HEK293 (cell line): ENCODE measurements at regions not wholly inside any gene's neighbourhood (a gene's known extent, or its start where the extent isn't known, plus 50 kb on each side); places are given as distances from the start of the nearest gene placed in this dataset.

Experiments
- CTCF ChIA-PET: fragments of 350-600 bp; formaldehyde crosslinking; extraction: SDS; loops from one replicate; lab custom pipeline; 2021; ENCODE audit warnings: antibody characterized with exemption; lab: Yijun Ruan, JAX
- POLR2A ChIA-PET: fragments of 300-600 bp; formaldehyde crosslinking; extraction: SDS; loops from one replicate; lab custom pipeline; 2020; ENCODE audit warnings: antibody characterized with exemption, inconsistent platforms; lab: Yijun Ruan, JAX
- H3K27ac ChIP-seq: fragments of 200-500 bp; sonication (Bioruptor generic); 2 replicates; pipeline ENCODE4 v1.5.1; 2014; ENCODE audit warnings: low read depth, low read length, control low read depth, inconsistent platforms; ENCODE audit errors: extremely low read depth
- H3K36me3 ChIP-seq, 2 experiments: fragments of 200-500 bp in 1 of 2; sonication (Bioruptor generic) in 1 of 2; 1 replicate in 1 of 2; 2 replicates in 1 of 2; pipeline ENCODE4 v1.5.1; 2014 to 2017; ENCODE audit warnings: inconsistent platforms in 2 of 2, low read length in 2 of 2; ENCODE audit not compliant: control insufficient read depth in 2 of 2, insufficient read depth in 1 of 2
- H3K4me1 ChIP-seq: fragments of 200-500 bp; sonication (Bioruptor generic); 2 replicates; pipeline ENCODE4 v1.5.1; 2014; ENCODE audit warnings: mild to moderate bottlenecking, low read length, inconsistent platforms; ENCODE audit not compliant: control insufficient read depth, insufficient read depth
- H3K4me3 ChIP-seq: 2 replicates; pipeline ENCODE4 v1.5.1; 2011; ENCODE audit warnings: low read depth, mild to moderate bottlenecking, control low read depth, low read length, moderate library complexity
- H3K9me3 ChIP-seq: fragments of 200-500 bp; sonication (Bioruptor generic); 2 replicates; pipeline ENCODE4 v1.5.1; 2014; ENCODE audit warnings: low read depth, low read length, inconsistent platforms; ENCODE audit not compliant: control insufficient read depth, insufficient read depth
- BCL6B ChIP-seq: fragments of 450-650 bp; formaldehyde crosslinking; IDR thresholded peaks from 2 replicates; pipeline ENCODE4 v1.5.1; 2017; ENCODE audit warnings: missing biosample characterization, missing genetic modification characterization
- GLIS2 ChIP-seq: fragments of 450-650 bp; formaldehyde crosslinking; IDR thresholded peaks from 2 replicates; pipeline ENCODE4 v1.5.1; 2016; ENCODE audit warnings: missing biosample characterization, missing genetic modification characterization
- MZF1 ChIP-seq: fragments of 450-650 bp; formaldehyde crosslinking; IDR thresholded peaks from 2 replicates; pipeline ENCODE4 v1.5.1; 2017; ENCODE audit warnings: missing biosample characterization, missing genetic modification characterization, borderline replicate concordance
- PRDM1 ChIP-seq: fragments of 450-650 bp; formaldehyde crosslinking; IDR thresholded peaks from 2 replicates; pipeline ENCODE4; 2016; ENCODE audit warnings: missing biosample characterization, missing genetic modification characterization
- SP2 ChIP-seq: fragments of 450-650 bp; formaldehyde crosslinking; IDR thresholded peaks from 2 replicates; pipeline ENCODE4 v1.5.1; 2016; ENCODE audit warnings: missing biosample characterization, missing genetic modification characterization
- ZBTB6 ChIP-seq: fragments of 450-650 bp; formaldehyde crosslinking; IDR thresholded peaks from 2 replicates; pipeline ENCODE4 v1.5.1; 2017; ENCODE audit warnings: missing biosample characterization, missing genetic modification characterization
- ZIC2 ChIP-seq: fragments of 450-650 bp; formaldehyde crosslinking; IDR thresholded peaks from 2 replicates; pipeline ENCODE4 v1.5.1; 2016; ENCODE audit warnings: missing biosample characterization, missing genetic modification characterization
- ZNF133 ChIP-seq: fragments of 450-650 bp; formaldehyde crosslinking; IDR thresholded peaks from 2 replicates; pipeline ENCODE4 v1.5.1; 2016; ENCODE audit warnings: missing biosample characterization, missing genetic modification characterization
- ZNF157 ChIP-seq: fragments of 450-650 bp; formaldehyde crosslinking; IDR thresholded peaks from 2 replicates; pipeline ENCODE4 v1.5.1; 2016; ENCODE audit warnings: missing biosample characterization, missing genetic modification characterization
- ZNF169 ChIP-seq: fragments of 450-650 bp; formaldehyde crosslinking; IDR thresholded peaks from 2 replicates; pipeline ENCODE4 v1.5.1; 2016; ENCODE audit warnings: missing biosample characterization, missing genetic modification characterization
- ZNF174 ChIP-seq: fragments of 450-650 bp; formaldehyde crosslinking; IDR thresholded peaks from 2 replicates; pipeline ENCODE4 v1.5.0; 2017; ENCODE audit warnings: missing biosample characterization, mild to moderate bottlenecking, missing genetic modification characterization
- ZNF239 ChIP-seq: fragments of 450-650 bp; formaldehyde crosslinking; IDR thresholded peaks from 2 replicates; pipeline ENCODE4 v1.5.1; 2016; ENCODE audit warnings: missing biosample characterization, missing genetic modification characterization
- ZNF24 ChIP-seq: fragments of 450-650 bp; formaldehyde crosslinking; IDR thresholded peaks from 2 replicates; pipeline ENCODE4 v1.5.1; 2016; ENCODE audit warnings: missing biosample characterization, missing genetic modification characterization
- ZNF335 ChIP-seq: fragments of 450-650 bp; formaldehyde crosslinking; conservative IDR thresholded peaks from 2 replicates; pipeline ENCODE4 v1.5.1; 2016; ENCODE audit warnings: missing biosample characterization, missing genetic modification characterization
- ZNF341 ChIP-seq: fragments of 450-650 bp; formaldehyde crosslinking; IDR thresholded peaks from 2 replicates; pipeline ENCODE4; 2016; ENCODE audit warnings: low read depth, missing biosample characterization, missing genetic modification characterization
- ZNF350 ChIP-seq: fragments of 450-650 bp; formaldehyde crosslinking; IDR thresholded peaks from 2 replicates; pipeline ENCODE4 v1.5.0; 2017; ENCODE audit warnings: missing biosample characterization, mild to moderate bottlenecking, missing genetic modification characterization
- ZNF366 ChIP-seq: fragments of 450-650 bp; formaldehyde crosslinking; conservative IDR thresholded peaks from 2 replicates; pipeline ENCODE4 v1.5.1; 2016; ENCODE audit warnings: missing biosample characterization, missing genetic modification characterization
- ZNF518A ChIP-seq: fragments of 450-650 bp; formaldehyde crosslinking; conservative IDR thresholded peaks from 2 replicates; pipeline ENCODE4 v1.5.1; 2016; ENCODE audit warnings: low read depth, missing biosample characterization, missing genetic modification characterization
- ZNF623 ChIP-seq: fragments of 450-650 bp; formaldehyde crosslinking; IDR thresholded peaks from 2 replicates; pipeline ENCODE4 v1.5.1; 2016; ENCODE audit warnings: missing biosample characterization, missing genetic modification characterization
- ZNF626 ChIP-seq: fragments of 450-650 bp; sonication (Bioruptor Pico); formaldehyde crosslinking; IDR thresholded peaks from 2 replicates; pipeline ENCODE4 v1.5.1; 2018; ENCODE audit warnings: missing biosample characterization, missing genetic modification characterization, inconsistent platforms
- ZNF658 ChIP-seq: fragments of 450-650 bp; formaldehyde crosslinking; IDR thresholded peaks from 2 replicates; pipeline ENCODE4; 2016; ENCODE audit warnings: missing biosample characterization, missing genetic modification characterization
- ZSCAN18 ChIP-seq: fragments of 450-650 bp; formaldehyde crosslinking; IDR thresholded peaks from 2 replicates; pipeline ENCODE4 v1.5.1; 2016; ENCODE audit warnings: missing biosample characterization, missing genetic modification characterization
- ZSCAN5A ChIP-seq: fragments of 450-650 bp; formaldehyde crosslinking; IDR thresholded peaks from 2 replicates; pipeline ENCODE4 v1.5.1; 2016; ENCODE audit warnings: missing biosample characterization, missing genetic modification characterization

GRCh38 chr17:79276821-79277220, 202.2 kb downstream of the ENGASE start (continued):
- no peak for TF ChIP-seq BCL6B (tag by site-specific recombination)
- no peak for TF ChIP-seq ZNF239 (tag by site-specific recombination)
- TF ChIP-seq ZNF174 (tag by site-specific recombination), result no peak
- no peak for TF ChIP-seq SP2 (tag by site-specific recombination)
- TF ChIP-seq ZNF157 (tag by site-specific recombination), result no peak
- no peak for TF ChIP-seq ZSCAN18 (tag by site-specific recombination)

- CTCF ChIA-PET, result no interaction called here
- Histone ChIP-seq H3K36me3 (no peaks in the 10 kb centered on the region), H3K4me1 (no peaks in the 10 kb centered on the region), H3K9me3 (no peaks in the 10 kb centered on the region), H3K27ac (no peak overlapping the region), H3K4me3 (no peak overlapping the region)
- no peak for TF ChIP-seq ZNF24 (tag by site-specific recombination)
- no peak for TF ChIP-seq GLIS2 (tag by site-specific recombination)
- TF ChIP-seq MZF1 (tag by site-specific recombination), result no peak
- TF ChIP-seq ZBTB6, result no peak
- no peak for TF ChIP-seq ZNF341 (tag by site-specific recombination)
- TF ChIP-seq ZNF133 (tag by site-specific recombination), result no peak
- TF ChIP-seq ZNF169 (tag by site-specific recombination), result no peak
- no peak for TF ChIP-seq PRDM1 (tag by site-specific recombination)
- POLR2A ChIA-PET, result no interaction called here
These were observed 199.0 kb downstream of the ENGASE start for GRCh38 chr17:79273660-79274059.

- Histone ChIP-seq H3K36me3 (no peaks in the 10 kb centered on the region), H3K27ac (no peak overlapping the region), H3K4me1 (no peaks in the 10 kb centered on the region), H3K4me3 (no peak overlapping the region), H3K9me3 (no peaks in the 10 kb centered on the region)
- ChIA-PET CTCF (no interaction called here), POLR2A (no interaction called here)
- no peak for TF ChIP-seq ZNF518A (tag by site-specific recombination)
- TF ChIP-seq ZNF366 (tag by site-specific recombination), result peak; percentile 33; the same call in 1 of the 2 replicates
- TF ChIP-seq ZNF626 (tag by site-specific recombination), result no peak
- TF ChIP-seq ZNF658, result no peak
- no peak for TF ChIP-seq ZSCAN5A (tag by site-specific recombination)
- TF ChIP-seq BCL6B (tag by site-specific recombination), result no peak
- TF ChIP-seq ZNF350 (tag by site-specific recombination), result no peak
- TF ChIP-seq ZNF623, result no peak
- 0 out of 2 replicates have a peak, but pooled peaks have one; percentile 23 for TF ChIP-seq ZNF335
- TF ChIP-seq ZIC2, result peak; percentile 54
These were observed 198.1 kb downstream of the ENGASE start for GRCh38 chr17:79272666-79273219.
